GM23338 (cell line): ENCODE measurements at regions not wholly inside any gene's neighbourhood (a gene's known extent, or its start where the extent isn't known, plus 50 kb on each side); places are given as distances from the start of the nearest gene placed in this dataset.

ENCODE experiments used
- ATAC-seq: fragments of 200-7000 bp; cut with Tn5 transposase; 3 replicates; pipeline ENCODE4 v1.9.1; 2020
- DNase-seq: peaks from one replicate; pipeline ENCODE4 v3.0.0-alpha.2; 2015; ENCODE audit warnings: low spot score
- H2AFZ ChIP-seq: fragments of 200-600 bp; sonication (generic); 2 replicates; pipeline ENCODE4 v1.8.0; 2016; ENCODE audit warnings: antibody characterized with exemption, mild to moderate bottlenecking, moderate library complexity
- H3F3A ChIP-seq: fragments of 200-600 bp; sonication (generic); replicated peaks from 2 replicates; pipeline ENCODE4 v1.8.0; 2017; ENCODE audit warnings: antibody characterized with exemption, mixed run types, low read depth
- H3K27ac ChIP-seq: fragments of 200-600 bp; sonication (generic); 2 replicates; pipeline ENCODE4 v1.6.1; 2016; ENCODE audit warnings: low read depth
- H3K27me3 ChIP-seq: fragments of 200-600 bp; sonication (generic); 2 replicates; pipeline ENCODE4 v1.8.0; 2016; ENCODE audit warnings: mild to moderate bottlenecking, mixed run types, moderate library complexity; ENCODE audit not compliant: insufficient read depth
- H3K36me3 ChIP-seq: fragments of 200-600 bp; sonication (generic); 2 replicates; pipeline ENCODE4 v1.8.0; 2016; ENCODE audit warnings: mild to moderate bottlenecking; ENCODE audit not compliant: insufficient read depth
- H3K4me1 ChIP-seq: fragments of 200-600 bp; sonication (generic); 2 replicates; pipeline ENCODE4 v1.8.0; 2016; ENCODE audit warnings: mild to moderate bottlenecking, moderate library complexity; ENCODE audit not compliant: insufficient read depth
- H3K4me2 ChIP-seq: fragments of 200-600 bp; sonication (generic); 2 replicates; pipeline ENCODE4 v1.7.1; 2017; ENCODE audit warnings: mixed run types
- H3K4me3 ChIP-seq: fragments of 200-600 bp; sonication (generic); 2 replicates; pipeline ENCODE4 v1.6.1; 2016; ENCODE audit warnings: mixed run types
- H3K79me2 ChIP-seq: fragments of 200-600 bp; sonication (generic); replicated peaks from 2 replicates; pipeline ENCODE4 v1.8.0; 2017; ENCODE audit warnings: mild to moderate bottlenecking; ENCODE audit not compliant: insufficient read depth
- H3K9me2 ChIP-seq: fragments of 200-600 bp; sonication (generic); 2 replicates; pipeline ENCODE4 v1.8.0; 2017; ENCODE audit not compliant: insufficient read depth
- H4K20me1 ChIP-seq: fragments of 200-600 bp; sonication (generic); replicated peaks from 2 replicates; pipeline ENCODE4 v1.8.0; 2017; ENCODE audit warnings: mild to moderate bottlenecking; ENCODE audit not compliant: insufficient read depth
- H3K27ac Mint-ChIP-seq: 2 replicates; pipeline ENCODE4 v1.8.0; 2020; ENCODE audit warnings: inconsistent platforms, mild to moderate bottlenecking, moderate library complexity, mixed read lengths
- H3K27me3 Mint-ChIP-seq: 3 replicates; pipeline ENCODE4 v1.8.0; 2022; ENCODE audit warnings: low read depth, mild to moderate bottlenecking, moderate library complexity, mixed read lengths, inconsistent platforms; ENCODE audit not compliant: insufficient read depth, poor library complexity
- H3K36me3 Mint-ChIP-seq: 3 replicates; pipeline ENCODE4 v1.8.0; 2021; ENCODE audit warnings: low read depth, mild to moderate bottlenecking, inconsistent platforms, moderate library complexity, mixed read lengths
- H3K4me1 Mint-ChIP-seq: 3 replicates; pipeline ENCODE4 v1.8.0; 2020; ENCODE audit warnings: mild to moderate bottlenecking, inconsistent platforms, mixed read lengths
- H3K4me3 Mint-ChIP-seq: 3 replicates; pipeline ENCODE4 v1.8.0; 2021; ENCODE audit warnings: moderate library complexity, mild to moderate bottlenecking, inconsistent platforms, mixed read lengths
- H3K9me3 Mint-ChIP-seq: 3 replicates; pipeline ENCODE4 v1.8.0; 2020; ENCODE audit warnings: moderate library complexity, mild to moderate bottlenecking, inconsistent platforms, mixed read lengths
- CREB1 ChIP-seq: fragments of 250-450 bp; sonication (Bioruptor Pico); IDR thresholded peaks from 2 replicates; pipeline ENCODE4 v1.5.0; 2020; ENCODE audit warnings: low read depth, mild to moderate bottlenecking, moderate library complexity
- EZH2 ChIP-seq: fragments of 200-600 bp; sonication (generic); IDR thresholded peaks from one replicate; pipeline ENCODE4 v1.8.0; 2017; ENCODE audit warnings: antibody characterized with exemption, mild to moderate bottlenecking, low read depth; ENCODE audit not compliant: unreplicated experiment
- EZH2phosphoT487 ChIP-seq: fragments of 200-600 bp; sonication (generic); IDR thresholded peaks from one replicate; pipeline ENCODE4 v1.8.1; 2018; ENCODE audit warnings: antibody characterized with exemption; ENCODE audit not compliant: unreplicated experiment
- JUNB ChIP-seq: IDR thresholded peaks from one replicate; pipeline ENCODE4 v1.6.1; 2016; ENCODE audit warnings: antibody characterized with exemption; ENCODE audit not compliant: unreplicated experiment
- NANOG ChIP-seq: IDR thresholded peaks from 2 replicates; pipeline ENCODE4 v1.6.1; 2016; ENCODE audit warnings: antibody characterized with exemption, borderline replicate concordance
- POLR2AphosphoS5 ChIP-seq: IDR thresholded peaks from 2 replicates; pipeline ENCODE4 v1.6.1; 2016; ENCODE audit warnings: antibody characterized with exemption, low read depth
- STAT1 ChIP-seq: IDR thresholded peaks from one replicate; pipeline ENCODE4 v1.6.1; 2016; ENCODE audit warnings: antibody characterized with exemption; ENCODE audit not compliant: unreplicated experiment
- ZNF114 ChIP-seq: fragments of 250-450 bp; sonication (Bioruptor Pico); IDR thresholded peaks from 2 replicates; pipeline ENCODE4 v1.5.0; 2020; ENCODE audit warnings: mild to moderate bottlenecking, moderate library complexity
- ZNF331 ChIP-seq: fragments of 250-450 bp; sonication (Bioruptor Pico); IDR thresholded peaks from 2 replicates; pipeline ENCODE4 v1.5.0; 2020; ENCODE audit warnings: low read depth, mild to moderate bottlenecking, moderate library complexity
- TF ChIP-seq, protein P1 (sequence below): IDR thresholded peaks from one replicate; pipeline ENCODE4 v1.6.1; 2018; ENCODE audit warnings: antibody characterized with exemption; ENCODE audit not compliant: unreplicated experiment
- TF ChIP-seq, protein P2 (sequence below), 2 experiments: fragments of 200-600 bp in 1 of 2; sonication (generic) in 1 of 2; conservative IDR thresholded peaks; 2 replicates each; pipeline versions ENCODE4 v1.5.1 to v1.6.1; 2016 to 2017; ENCODE audit warnings: antibody characterized with exemption in 2 of 2, low read depth in 2 of 2, mild to moderate bottlenecking in 2 of 2, moderate library complexity in 1 of 2
- TF ChIP-seq, protein P3 (sequence below): IDR thresholded peaks from 2 replicates; pipeline ENCODE4 v1.6.1; 2016; ENCODE audit warnings: antibody characterized with exemption

DNA sequence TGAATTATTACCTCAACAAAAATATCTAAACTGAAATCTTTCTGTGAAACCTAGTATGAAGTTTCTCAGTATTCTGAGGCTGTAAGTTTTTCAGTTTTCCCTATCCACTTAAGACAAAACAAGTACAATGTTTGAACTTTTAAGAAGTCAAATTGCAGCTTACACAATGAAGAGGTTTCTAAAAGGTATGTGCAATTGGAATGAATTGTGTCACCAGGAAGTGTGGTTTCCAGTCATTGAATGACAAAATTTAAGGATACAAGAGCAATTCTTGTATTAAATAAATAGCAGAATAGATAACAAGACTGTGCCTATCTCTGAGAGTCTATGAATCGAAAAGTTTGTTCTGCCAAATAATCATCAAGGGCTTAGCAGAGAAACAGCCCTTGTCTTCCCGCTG, 207.3 kb downstream of the ANKRD50 start:
- no peaks in the 10 kb centered on the region for H3K36me3 Mint-ChIP-seq
- no peaks in the 10 kb centered on the region for H4K20me1 ChIP-seq
- no peaks in the 10 kb centered on the region for H3K36me3 ChIP-seq
- H3K9me2 ChIP-seq, result no peaks in the 10 kb centered on the region
- H3K27ac Mint-ChIP-seq, result no peak overlapping the region
- H3K4me2 ChIP-seq, result no peak overlapping the region
- no peak overlapping the region for H2AFZ ChIP-seq
- H3K4me3 ChIP-seq, result no peak overlapping the region
- H3K27me3 ChIP-seq, result no peaks in the 10 kb centered on the region
- no peaks in the 10 kb centered on the region for H3K27me3 Mint-ChIP-seq
- H3K9me3 Mint-ChIP-seq, result no peaks in the 10 kb centered on the region
- H3K27ac ChIP-seq, result no peak overlapping the region
- H3K79me2 ChIP-seq, result no peaks in the 10 kb centered on the region
- no peak overlapping the region for H3K4me3 Mint-ChIP-seq
- ATAC-seq (no peak), DNase-seq (no peak)
- peaks cover 3% of the 10 kb centered on the region; the same call in 2 of the 3 replicates for H3K4me1 Mint-ChIP-seq
- H3K4me1 ChIP-seq, result no peaks in the 10 kb centered on the region
- no peaks in the 10 kb centered on the region for H3F3A ChIP-seq
- TF ChIP-seq JUNB, result no peak
- TF ChIP-seq, protein P1, sequence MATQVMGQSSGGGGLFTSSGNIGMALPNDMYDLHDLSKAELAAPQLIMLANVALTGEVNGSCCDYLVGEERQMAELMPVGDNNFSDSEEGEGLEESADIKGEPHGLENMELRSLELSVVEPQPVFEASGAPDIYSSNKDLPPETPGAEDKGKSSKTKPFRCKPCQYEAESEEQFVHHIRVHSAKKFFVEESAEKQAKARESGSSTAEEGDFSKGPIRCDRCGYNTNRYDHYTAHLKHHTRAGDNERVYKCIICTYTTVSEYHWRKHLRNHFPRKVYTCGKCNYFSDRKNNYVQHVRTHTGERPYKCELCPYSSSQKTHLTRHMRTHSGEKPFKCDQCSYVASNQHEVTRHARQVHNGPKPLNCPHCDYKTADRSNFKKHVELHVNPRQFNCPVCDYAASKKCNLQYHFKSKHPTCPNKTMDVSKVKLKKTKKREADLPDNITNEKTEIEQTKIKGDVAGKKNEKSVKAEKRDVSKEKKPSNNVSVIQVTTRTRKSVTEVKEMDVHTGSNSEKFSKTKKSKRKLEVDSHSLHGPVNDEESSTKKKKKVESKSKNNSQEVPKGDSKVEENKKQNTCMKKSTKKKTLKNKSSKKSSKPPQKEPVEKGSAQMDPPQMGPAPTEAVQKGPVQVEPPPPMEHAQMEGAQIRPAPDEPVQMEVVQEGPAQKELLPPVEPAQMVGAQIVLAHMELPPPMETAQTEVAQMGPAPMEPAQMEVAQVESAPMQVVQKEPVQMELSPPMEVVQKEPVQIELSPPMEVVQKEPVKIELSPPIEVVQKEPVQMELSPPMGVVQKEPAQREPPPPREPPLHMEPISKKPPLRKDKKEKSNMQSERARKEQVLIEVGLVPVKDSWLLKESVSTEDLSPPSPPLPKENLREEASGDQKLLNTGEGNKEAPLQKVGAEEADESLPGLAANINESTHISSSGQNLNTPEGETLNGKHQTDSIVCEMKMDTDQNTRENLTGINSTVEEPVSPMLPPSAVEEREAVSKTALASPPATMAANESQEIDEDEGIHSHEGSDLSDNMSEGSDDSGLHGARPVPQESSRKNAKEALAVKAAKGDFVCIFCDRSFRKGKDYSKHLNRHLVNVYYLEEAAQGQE, result no peak
- TF ChIP-seq EZH2, result no peak
- no peak for TF ChIP-seq ZNF331 (CRISPR knock-in tag)
- TF ChIP-seq, protein P2, sequence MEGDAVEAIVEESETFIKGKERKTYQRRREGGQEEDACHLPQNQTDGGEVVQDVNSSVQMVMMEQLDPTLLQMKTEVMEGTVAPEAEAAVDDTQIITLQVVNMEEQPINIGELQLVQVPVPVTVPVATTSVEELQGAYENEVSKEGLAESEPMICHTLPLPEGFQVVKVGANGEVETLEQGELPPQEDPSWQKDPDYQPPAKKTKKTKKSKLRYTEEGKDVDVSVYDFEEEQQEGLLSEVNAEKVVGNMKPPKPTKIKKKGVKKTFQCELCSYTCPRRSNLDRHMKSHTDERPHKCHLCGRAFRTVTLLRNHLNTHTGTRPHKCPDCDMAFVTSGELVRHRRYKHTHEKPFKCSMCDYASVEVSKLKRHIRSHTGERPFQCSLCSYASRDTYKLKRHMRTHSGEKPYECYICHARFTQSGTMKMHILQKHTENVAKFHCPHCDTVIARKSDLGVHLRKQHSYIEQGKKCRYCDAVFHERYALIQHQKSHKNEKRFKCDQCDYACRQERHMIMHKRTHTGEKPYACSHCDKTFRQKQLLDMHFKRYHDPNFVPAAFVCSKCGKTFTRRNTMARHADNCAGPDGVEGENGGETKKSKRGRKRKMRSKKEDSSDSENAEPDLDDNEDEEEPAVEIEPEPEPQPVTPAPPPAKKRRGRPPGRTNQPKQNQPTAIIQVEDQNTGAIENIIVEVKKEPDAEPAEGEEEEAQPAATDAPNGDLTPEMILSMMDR (conservative IDR thresholded peaks at IDR 0.05; ENCODE audit: low read depth in 2 of 2), result no peak

DNA sequence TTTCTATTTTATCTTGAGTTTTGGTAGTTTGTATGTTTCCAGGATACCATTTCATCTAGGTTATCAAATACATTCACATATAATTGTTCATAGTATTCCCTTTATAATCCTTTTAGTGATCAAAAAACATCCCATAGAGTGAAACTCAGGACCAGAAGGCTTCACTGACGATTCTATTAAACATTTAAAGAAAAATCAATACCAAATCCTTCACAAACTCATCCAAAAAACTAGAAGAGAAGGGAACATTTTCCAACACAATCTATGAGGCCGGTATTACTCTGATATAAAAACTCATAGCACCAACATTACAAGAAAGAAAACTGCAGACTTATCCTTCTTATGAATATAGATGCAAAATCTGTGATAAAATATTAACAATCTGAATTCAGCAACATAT, 203.4 kb downstream of the ANKRD50 start:
- Mint-ChIP-seq H3K9me3 (no peaks in the 10 kb centered on the region), H3K36me3 (no peaks in the 10 kb centered on the region), H3K4me3 (no peak overlapping the region), H3K4me1 (peaks cover 3% of the 10 kb centered on the region; the same call in 2 of the 3 replicates), H3K27ac (no peak overlapping the region), H3K27me3 (no peaks in the 10 kb centered on the region)
- Histone ChIP-seq H3F3A (no peaks in the 10 kb centered on the region), H4K20me1 (no peaks in the 10 kb centered on the region), H3K27ac (no peak overlapping the region), H3K4me1 (no peaks in the 10 kb centered on the region), H2AFZ (no peak overlapping the region), H3K4me3 (no peak overlapping the region), H3K36me3 (no peaks in the 10 kb centered on the region), H3K79me2 (no peaks in the 10 kb centered on the region), H3K9me2 (no peaks in the 10 kb centered on the region), H3K27me3 (no peaks in the 10 kb centered on the region), H3K4me2 (no peak overlapping the region)
- ATAC-seq (no peak), DNase-seq (no peak)
- TF ChIP-seq POLR2AphosphoS5 (no peak), ZNF331 (CRISPR knock-in tag) (no peak), CREB1 (CRISPR knock-in tag) (no peak), EZH2phosphoT487 (no peak), NANOG (no peak), STAT1 (no peak), JUNB (no peak), EZH2 (no peak), ZNF114 (CRISPR knock-in tag) (no peak)
- TF ChIP-seq, protein P1, result no peak
- TF ChIP-seq, protein P3, sequence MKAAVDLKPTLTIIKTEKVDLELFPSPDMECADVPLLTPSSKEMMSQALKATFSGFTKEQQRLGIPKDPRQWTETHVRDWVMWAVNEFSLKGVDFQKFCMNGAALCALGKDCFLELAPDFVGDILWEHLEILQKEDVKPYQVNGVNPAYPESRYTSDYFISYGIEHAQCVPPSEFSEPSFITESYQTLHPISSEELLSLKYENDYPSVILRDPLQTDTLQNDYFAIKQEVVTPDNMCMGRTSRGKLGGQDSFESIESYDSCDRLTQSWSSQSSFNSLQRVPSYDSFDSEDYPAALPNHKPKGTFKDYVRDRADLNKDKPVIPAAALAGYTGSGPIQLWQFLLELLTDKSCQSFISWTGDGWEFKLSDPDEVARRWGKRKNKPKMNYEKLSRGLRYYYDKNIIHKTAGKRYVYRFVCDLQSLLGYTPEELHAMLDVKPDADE, result no peak
- TF ChIP-seq, protein P2 (conservative IDR thresholded peaks at IDR 0.05; ENCODE audit: low read depth in 2 of 2), result no peak
